Activated CD4-positive, alpha-beta memory T cell treated with anti-CD3 and anti-CD28 coated beads, Interleukin-2, amount 10 ng/mL, durations not matched to agents 7 days and 5 days (primary cell): ENCODE measurements at regions not wholly inside any gene's neighbourhood (a gene's known extent, or its start where the extent isn't known, plus 50 kb on each side); places are given as distances from the start of the nearest gene placed in this dataset.

Source experiments
- CTCF ChIA-PET: fragments of 350-600 bp; sonication (Branson Sonifier 250); formaldehyde crosslinking; loops from one replicate; lab custom pipeline; 2021; ENCODE audit warnings: antibody characterized with exemption, inconsistent platforms; lab: Charles Lee
- POLR2A ChIA-PET: fragments of 350-600 bp; sonication (Branson Sonifier 250); formaldehyde crosslinking; loops from one replicate; lab custom pipeline; 2021; ENCODE audit warnings: antibody characterized with exemption; lab: Charles Lee
- DNase-seq: peaks from one replicate; pipeline ENCODE4 v3.0.0-alpha.2; 2020
- H3K27ac Mint-ChIP-seq: one replicate; pipeline ENCODE4 v1.8.0; 2021; ENCODE audit warnings: mild to moderate bottlenecking, mixed read lengths
- H3K27me3 Mint-ChIP-seq: one replicate; pipeline ENCODE4 v1.8.0; 2021; ENCODE audit warnings: mixed read lengths
- H3K36me3 Mint-ChIP-seq: one replicate; pipeline ENCODE4 v1.8.0; 2021; ENCODE audit warnings: low read depth, mixed read lengths
- H3K4me1 Mint-ChIP-seq: one replicate; pipeline ENCODE4 v1.8.0; 2021; ENCODE audit warnings: mixed read lengths
- H3K4me3 Mint-ChIP-seq: one replicate; pipeline ENCODE4 v1.8.0; 2021; ENCODE audit warnings: mild to moderate bottlenecking, mixed read lengths
- H3K9me3 Mint-ChIP-seq: one replicate; pipeline ENCODE4 v1.8.0; 2021; ENCODE audit warnings: mixed read lengths

DNA sequence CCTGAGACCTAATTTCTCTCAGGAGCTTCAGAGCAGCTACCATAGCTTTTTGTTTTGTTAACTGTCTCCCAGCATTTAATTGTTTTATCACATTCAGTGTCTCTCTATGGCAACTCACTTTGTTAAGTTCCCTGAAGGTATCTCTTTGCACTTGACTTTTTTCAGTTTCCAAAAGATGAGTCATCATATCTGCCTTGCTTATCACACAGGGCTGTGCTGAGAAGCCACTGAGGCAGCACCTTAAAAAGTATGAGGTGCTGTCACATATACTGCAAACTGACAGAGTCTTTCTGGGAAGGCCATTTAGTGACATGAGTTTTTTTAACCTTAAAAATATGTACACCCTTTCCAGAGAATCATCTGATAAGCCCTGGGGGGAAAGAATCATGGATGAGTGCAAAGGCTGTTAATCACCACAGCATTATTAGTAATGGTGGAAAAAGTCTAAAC lies 56.8 kb downstream of the PPP1R3C start:
- H3K36me3 Mint-ChIP-seq, result no peaks in the 10 kb centered on the region
- no peak for DNase-seq

GRCh38 chr10:91575044-91575610 lies 57.7 kb downstream of the PPP1R3C start:
- H3K4me3 Mint-ChIP-seq, result no peak overlapping the region
- H3K4me1 Mint-ChIP-seq, result no peaks in the 10 kb centered on the region
- H3K9me3 Mint-ChIP-seq, result no peaks in the 10 kb centered on the region
- no peaks in the 10 kb centered on the region for H3K36me3 Mint-ChIP-seq
- no peak overlapping the region for H3K27ac Mint-ChIP-seq
- peaks cover 1% of the 10 kb centered on the region for H3K27me3 Mint-ChIP-seq
- CTCF ChIA-PET, result no interaction called here
- POLR2A ChIA-PET, result no interaction called here
- no peak for DNase-seq

More for the DNA sequence above, 56.8 kb downstream of the PPP1R3C start:
- no peak overlapping the region for H3K4me3 Mint-ChIP-seq
- ChIA-PET CTCF (no interaction called here), POLR2A (no interaction called here)
- H3K9me3 Mint-ChIP-seq, result no peaks in the 10 kb centered on the region
- peaks cover 4% of the 10 kb centered on the region for H3K27me3 Mint-ChIP-seq
- no peak overlapping the region for H3K27ac Mint-ChIP-seq
- no peaks in the 10 kb centered on the region for H3K4me1 Mint-ChIP-seq

GRCh38 chr10:91574236-91574635 lies 58.6 kb downstream of the PPP1R3C start:
- CTCF ChIA-PET, result interaction anchor here (0.5 kb wide), 1 partner anchor 772 kb away, joined by 4 read pairs; no protein-coding TSS in a partner anchor
- no peaks in the 10 kb centered on the region for H3K9me3 Mint-ChIP-seq
- H3K27me3 Mint-ChIP-seq, result peaks cover 1% of the 10 kb centered on the region
- no peak for DNase-seq
- no peak overlapping the region for H3K4me3 Mint-ChIP-seq
- peaks cover 2% of the 10 kb centered on the region for H3K4me1 Mint-ChIP-seq
- POLR2A ChIA-PET, result no interaction called here
- H3K36me3 Mint-ChIP-seq, result no peaks in the 10 kb centered on the region
- H3K27ac Mint-ChIP-seq, result no peak overlapping the region

DNA sequence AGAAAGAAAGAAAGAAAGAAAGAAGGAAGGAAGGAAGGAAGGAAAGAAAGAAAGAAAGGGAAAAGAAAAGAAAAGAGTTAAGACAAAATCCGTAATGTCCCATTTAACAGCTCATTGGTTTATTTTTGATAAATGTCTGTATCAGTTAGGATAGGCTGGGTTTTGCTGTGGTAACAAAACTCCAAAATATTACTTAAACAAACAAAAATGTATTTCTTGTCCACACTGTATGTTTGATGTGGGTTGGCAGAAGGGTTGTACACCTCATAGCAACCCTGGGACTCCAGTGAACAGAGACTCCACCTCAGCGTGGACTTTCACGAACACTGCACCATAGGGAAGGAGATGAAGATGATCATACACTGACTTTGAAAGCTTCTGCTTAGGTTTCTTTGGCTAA lies 59.6 kb downstream of the PPP1R3C start:
- POLR2A ChIA-PET, result no interaction called here
- no peaks in the 10 kb centered on the region for H3K27me3 Mint-ChIP-seq

DNA sequence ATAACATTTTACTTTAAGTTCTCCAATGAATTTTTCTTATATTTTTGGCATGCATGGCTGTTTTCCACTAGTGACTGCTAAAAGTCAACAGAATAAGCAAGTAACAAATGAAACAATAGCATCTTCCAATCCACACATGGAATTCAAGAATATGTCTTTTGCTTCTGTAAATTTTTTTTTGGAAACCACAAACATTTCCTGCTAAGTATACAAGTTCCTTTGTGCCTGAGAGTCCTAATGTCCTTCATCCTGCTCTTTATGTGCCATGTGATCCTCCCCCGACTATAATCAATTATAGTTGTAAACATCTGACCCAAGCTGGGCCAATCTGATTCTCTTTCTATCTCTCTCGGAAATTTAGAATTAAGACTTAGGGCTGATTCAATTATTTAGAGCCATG lies 61.2 kb downstream of the PPP1R3C start:
- POLR2A ChIA-PET, result no interaction called here
- Mint-ChIP-seq H3K4me3 (no peak overlapping the region), H3K27me3 (no peaks in the 10 kb centered on the region), H3K9me3 (no peaks in the 10 kb centered on the region), H3K36me3 (no peaks in the 10 kb centered on the region), H3K27ac (no peak overlapping the region), H3K4me1 (peaks cover 4% of the 10 kb centered on the region)
- CTCF ChIA-PET, result no interaction called here
- DNase-seq, result no peak

More for the DNA sequence above, 59.6 kb downstream of the PPP1R3C start:
- Mint-ChIP-seq H3K4me3 (no peak overlapping the region), H3K9me3 (no peaks in the 10 kb centered on the region), H3K4me1 (peaks cover 4% of the 10 kb centered on the region), H3K36me3 (no peaks in the 10 kb centered on the region), H3K27ac (no peak overlapping the region)
- CTCF ChIA-PET, result no interaction called here
- DNase-seq, result no peak

DNA sequence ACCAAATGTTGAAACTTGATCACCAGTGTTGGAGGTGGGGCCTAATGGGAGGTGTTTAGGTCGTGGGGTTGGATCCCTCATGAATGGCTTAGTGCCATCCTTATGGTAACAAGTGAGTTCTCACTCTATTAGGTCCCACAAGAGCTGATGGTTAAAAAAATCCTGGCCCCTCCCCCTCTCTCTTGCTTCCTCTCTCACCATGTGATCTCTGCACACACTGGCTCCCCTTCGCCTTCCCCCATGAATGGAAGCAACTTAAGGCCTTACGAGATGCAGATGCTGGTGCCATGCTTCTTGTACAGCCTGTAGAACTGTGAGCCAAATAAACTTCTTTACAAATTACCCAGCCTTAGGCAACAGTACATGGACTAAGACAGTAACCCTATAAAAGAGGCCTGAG lies 62.7 kb downstream of the PPP1R3C start:
- ChIA-PET POLR2A (no interaction called here), CTCF (no interaction called here)
- Mint-ChIP-seq H3K36me3 (no peaks in the 10 kb centered on the region), H3K4me3 (no peak overlapping the region), H3K27ac (no peak overlapping the region), H3K4me1 (peaks cover 4% of the 10 kb centered on the region), H3K27me3 (no peaks in the 10 kb centered on the region), H3K9me3 (no peaks in the 10 kb centered on the region)
- DNase-seq, result no peak

DNA sequence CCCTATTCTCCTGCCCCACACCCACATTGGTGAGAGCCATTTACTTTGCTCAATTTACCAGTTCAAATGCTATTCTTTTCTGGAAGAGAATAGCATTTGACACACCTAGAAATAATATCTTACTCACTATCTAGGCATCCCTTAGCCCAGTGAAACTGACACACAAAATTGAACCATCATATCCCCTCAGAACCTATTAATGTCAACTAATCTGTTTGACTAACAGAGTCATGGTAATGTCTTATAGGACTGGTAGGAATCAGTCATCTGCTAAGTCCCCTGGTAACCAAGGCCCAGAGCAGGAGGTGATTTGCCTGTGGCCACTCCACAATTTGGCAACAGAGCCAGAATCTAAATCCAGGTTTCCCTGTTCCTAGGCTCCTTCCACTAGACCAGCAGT lies 63.3 kb downstream of the PPP1R3C start:
- no peaks in the 10 kb centered on the region for H3K36me3 Mint-ChIP-seq
- H3K27ac Mint-ChIP-seq, result no peak overlapping the region
- DNase-seq, result no peak
- no peaks in the 10 kb centered on the region for H3K9me3 Mint-ChIP-seq
- H3K4me3 Mint-ChIP-seq, result no peak overlapping the region
- H3K4me1 Mint-ChIP-seq, result peaks cover 4% of the 10 kb centered on the region
- H3K27me3 Mint-ChIP-seq, result no peaks in the 10 kb centered on the region
- CTCF ChIA-PET, result no interaction called here
- POLR2A ChIA-PET, result no interaction called here

DNA sequence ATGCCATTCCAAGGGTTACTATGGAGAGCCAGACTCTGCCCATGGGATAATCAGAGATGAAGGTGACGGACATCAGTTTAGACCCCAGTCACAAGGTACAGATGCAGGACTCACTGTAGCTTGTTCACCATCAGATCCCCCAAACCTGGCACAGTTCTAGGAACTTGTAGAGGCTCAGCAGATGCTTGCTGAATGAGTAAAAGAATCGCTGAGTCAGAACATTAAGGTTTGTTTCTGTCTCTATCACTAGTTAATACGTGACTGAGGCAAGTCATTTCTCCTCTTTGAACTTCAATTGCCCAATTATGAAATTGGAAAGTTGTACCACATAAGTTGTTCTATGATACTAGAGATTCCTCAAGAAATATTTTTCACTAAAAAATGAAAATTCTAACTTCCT lies 65.1 kb downstream of the PPP1R3C start:
- Mint-ChIP-seq H3K4me3 (no peak overlapping the region), H3K9me3 (no peaks in the 10 kb centered on the region), H3K27ac (no peak overlapping the region), H3K4me1 (peaks cover 4% of the 10 kb centered on the region), H3K36me3 (no peaks in the 10 kb centered on the region), H3K27me3 (no peaks in the 10 kb centered on the region)
- ChIA-PET CTCF (no interaction called here), POLR2A (no interaction called here)
- DNase-seq, result no peak

DNA sequence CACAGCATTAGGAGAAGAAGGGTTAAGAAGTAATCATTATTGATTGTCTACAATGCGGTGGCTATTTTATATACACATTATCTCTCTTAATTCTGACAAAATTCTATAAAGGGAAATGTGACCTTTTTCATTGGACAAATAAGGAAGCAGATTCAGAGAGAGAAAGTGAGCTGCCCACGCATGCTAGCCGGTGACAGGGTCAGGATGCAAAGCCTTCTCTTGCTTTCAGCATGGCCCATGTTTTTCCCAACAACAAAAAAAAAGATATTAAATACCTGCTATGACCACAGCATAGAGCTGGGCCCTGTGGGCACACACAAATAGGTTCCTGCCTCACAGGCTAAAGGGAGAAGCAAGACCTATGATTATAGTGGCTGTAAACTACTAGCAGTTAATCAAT lies 66.8 kb downstream of the PPP1R3C start:
- ChIA-PET POLR2A (no interaction called here), CTCF (no interaction called here)
- H3K27me3 Mint-ChIP-seq, result no peaks in the 10 kb centered on the region
- H3K4me1 Mint-ChIP-seq, result peaks cover 4% of the 10 kb centered on the region
- no peaks in the 10 kb centered on the region for H3K36me3 Mint-ChIP-seq
- no peak overlapping the region for H3K4me3 Mint-ChIP-seq
- H3K9me3 Mint-ChIP-seq, result no peaks in the 10 kb centered on the region
- no peak overlapping the region for H3K27ac Mint-ChIP-seq
- no peak for DNase-seq

DNA sequence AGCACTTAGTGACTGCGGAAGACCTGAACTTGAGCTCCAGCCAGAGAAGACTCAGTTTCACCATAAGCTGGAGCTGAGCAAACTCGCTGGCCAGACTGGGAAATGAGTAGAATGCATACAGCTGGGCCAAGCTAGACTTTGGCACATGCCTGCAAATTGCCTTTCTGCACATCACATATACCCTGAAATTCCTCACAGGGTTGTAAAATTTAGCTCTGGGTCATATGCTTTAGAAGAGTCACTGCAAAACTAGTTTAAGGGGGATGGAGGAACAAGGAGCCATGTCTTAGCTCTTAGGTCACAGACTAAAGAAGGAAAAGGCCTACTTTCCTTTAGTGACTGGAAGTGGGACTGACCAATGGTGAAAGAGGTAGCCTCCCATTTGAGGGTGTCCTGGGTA lies 67.6 kb downstream of the PPP1R3C start:
- Mint-ChIP-seq H3K4me3 (no peak overlapping the region), H3K9me3 (peaks cover 2% of the 10 kb centered on the region), H3K36me3 (no peaks in the 10 kb centered on the region), H3K27ac (no peak overlapping the region), H3K4me1 (peaks cover 4% of the 10 kb centered on the region), H3K27me3 (peaks cover 3% of the 10 kb centered on the region)
- ChIA-PET CTCF (no interaction called here), POLR2A (no interaction called here)
- DNase-seq, result no peak

DNA sequence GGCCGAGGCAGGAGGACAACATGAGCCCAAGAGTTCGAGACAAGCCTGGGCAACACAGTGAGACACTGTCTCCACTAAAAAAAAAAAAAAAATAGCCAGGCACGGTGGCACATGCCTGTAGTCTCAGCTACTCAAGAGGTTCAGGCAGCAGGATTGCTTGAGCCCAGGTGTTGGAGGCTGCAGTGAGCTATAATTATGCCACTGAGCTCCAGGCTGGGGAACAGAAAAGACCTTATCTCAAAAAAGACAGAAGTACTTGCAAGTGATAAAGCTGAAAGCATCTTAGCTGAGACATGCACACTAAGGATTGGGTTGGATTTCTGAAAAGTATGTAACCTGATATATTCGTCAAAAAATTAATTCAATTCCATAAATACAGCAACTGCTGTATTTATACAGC lies 68.4 kb downstream of the PPP1R3C start:
- Mint-ChIP-seq H3K4me3 (no peak overlapping the region), H3K27me3 (peaks cover 3% of the 10 kb centered on the region), H3K9me3 (peaks cover 2% of the 10 kb centered on the region), H3K27ac (no peak overlapping the region), H3K4me1 (peaks cover 4% of the 10 kb centered on the region), H3K36me3 (no peaks in the 10 kb centered on the region)
- CTCF ChIA-PET, result no interaction called here
- POLR2A ChIA-PET, result no interaction called here
- DNase-seq, result no peak
